Endothelial cell of umbilical vein (primary cell): ENCODE measurements at regions not wholly inside any gene's neighbourhood (a gene's known extent, or its start where the extent isn't known, plus 50 kb on each side); places are given as distances from the start of the nearest gene placed in this dataset.

ENCODE experiments used
- BruUV-seq: library from RNA; stranded (reverse); fragments of 400-500 nt; replicated peaks from 2 replicates; lab custom pipeline; 2021; lab: Mats Ljungman, UMichigan
- CTCF ChIA-PET: fragments of 300-600, 350-600 bp; sonication (Branson Sonifier 250); formaldehyde crosslinking; loops from one replicate; lab custom pipeline; 2021; ENCODE audit warnings: antibody characterized with exemption, inconsistent platforms; lab: Charles Lee
- POLR2A ChIA-PET: fragments of 300-600, 350-600 bp; sonication (Branson Sonifier 250); formaldehyde crosslinking; loops from one replicate; lab custom pipeline; 2021; ENCODE audit warnings: antibody characterized with exemption, inconsistent platforms; lab: Charles Lee
- DNase-seq: peaks from one replicate; pipeline ENCODE4 v3.0.0-alpha.2; 2011; ENCODE audit warnings: low read depth, low spot score
- FAIRE-seq: peaks from 2 replicates; lab custom pipeline; 2011; peaks lifted over from hg19 to GRCh38; lab: Jason Lieb, UNC
- H2AFZ ChIP-seq: 2 replicates; pipeline ENCODE4 v1.6.0; 2012; ENCODE audit warnings: low read depth, low read length, control low read depth, inconsistent platforms
- H3K27ac ChIP-seq: 2 replicates; pipeline ENCODE4 v1.5.1; 2011; ENCODE audit warnings: low read depth, mild to moderate bottlenecking, control low read depth, low read length, moderate library complexity; ENCODE audit not compliant: insufficient read depth
- H3K27me3 ChIP-seq, 2 experiments: 2 replicates each; pipeline versions ENCODE4 v1.6.0 to v1.6.1; 2011; ENCODE audit warnings: low read length in 2 of 2, mixed read lengths in 1 of 2; ENCODE audit not compliant: control insufficient read depth in 2 of 2, insufficient read depth in 2 of 2
- H3K36me3 ChIP-seq, 2 experiments: 2 replicates in 1 of 2; 3 replicates in 1 of 2; pipeline ENCODE4 v1.5.1; 2011; ENCODE audit warnings: low read length in 2 of 2, mild to moderate bottlenecking in 1 of 2, moderate library complexity in 1 of 2; ENCODE audit not compliant: control insufficient read depth in 2 of 2, insufficient read depth in 2 of 2; ENCODE audit errors: extremely low read depth in 1 of 2
- H3K4me1 ChIP-seq: 3 replicates; pipeline ENCODE4 v1.5.1; 2011; ENCODE audit warnings: mild to moderate bottlenecking, low read length; ENCODE audit not compliant: control insufficient read depth, insufficient read depth; ENCODE audit errors: extremely low read depth
- H3K4me2 ChIP-seq: 2 replicates; pipeline ENCODE4 v1.6.1; 2011; ENCODE audit warnings: low read length, control low read depth, mixed read lengths; ENCODE audit not compliant: insufficient read depth
- H3K4me3 ChIP-seq, 3 experiments: fragments of 200-600 bp in 1 of 3; sonication (generic), shearing (Covaris generic) in 1 of 3; replicated peaks in 1 of 3; 2 replicates each; pipeline ENCODE4 v1.5.1; 2011 to 2016; ENCODE audit warnings: control low read depth in 3 of 3, low read length in 3 of 3, mild to moderate bottlenecking in 2 of 3, inconsistent platforms in 1 of 3, low read depth in 1 of 3, moderate library complexity in 1 of 3; ENCODE audit not compliant: insufficient read depth in 1 of 3
- H3K79me2 ChIP-seq: 2 replicates; pipeline ENCODE4 v1.6.0; 2012; ENCODE audit warnings: low read length, inconsistent platforms; ENCODE audit not compliant: control insufficient read depth, insufficient read depth
- H3K9ac ChIP-seq: replicated peaks from 2 replicates; pipeline ENCODE3; 2011; ENCODE audit warnings: low read length, control low read depth; ENCODE audit not compliant: insufficient read depth; ENCODE audit errors: extremely low read depth
- H3K9me1 ChIP-seq: replicated peaks from 3 replicates; pipeline ENCODE4 v1.6.0; 2011; ENCODE audit warnings: mild to moderate bottlenecking, low read length; ENCODE audit not compliant: control insufficient read depth, insufficient read depth; ENCODE audit errors: extremely low read depth
- H3K9me3 ChIP-seq: replicated peaks from 2 replicates; pipeline ENCODE4 v1.5.1; 2012; ENCODE audit warnings: low read length, inconsistent platforms; ENCODE audit not compliant: control insufficient read depth, insufficient read depth
- H4K20me1 ChIP-seq: replicated peaks from 2 replicates; pipeline ENCODE3; 2011; ENCODE audit warnings: mild to moderate bottlenecking, low read length; ENCODE audit not compliant: control insufficient read depth, insufficient read depth; ENCODE audit errors: extremely low read depth
- CTCF ChIP-seq, 2 donors: IDR thresholded peaks; 1 replicate in 1 of 2; 2 replicates in 1 of 2; pipeline ENCODE4 v1.5.1; 2011; ENCODE audit warnings: low read length in 2 of 2, mild to moderate bottlenecking in 2 of 2, moderate library complexity in 2 of 2, control low read depth in 1 of 2, inconsistent platforms in 1 of 2, low read depth in 1 of 2; ENCODE audit not compliant: insufficient read depth in 1 of 2; ENCODE audit errors: extremely low read depth in 1 of 2
- EZH2 ChIP-seq: IDR thresholded peaks from 2 replicates; pipeline ENCODE4 v1.6.1; 2012; ENCODE audit warnings: borderline replicate concordance, low read depth, mild to moderate bottlenecking, moderate library complexity, low read length, inconsistent platforms; ENCODE audit not compliant: severe bottlenecking
- FOS ChIP-seq: IDR thresholded peaks from 2 replicates; pipeline ENCODE4 v1.6.1; 2011; ENCODE audit warnings: mild to moderate bottlenecking, low read length, moderate library complexity, borderline replicate concordance; ENCODE audit not compliant: insufficient read depth
- GATA2 ChIP-seq: IDR thresholded peaks from 2 replicates; pipeline ENCODE4 v1.7.0; 2011; ENCODE audit warnings: low read depth, mild to moderate bottlenecking, moderate library complexity, mixed read lengths, low read length; ENCODE audit not compliant: insufficient read length, insufficient read depth
- JUN ChIP-seq: IDR thresholded peaks from 2 replicates; pipeline ENCODE4 v1.6.1; 2011; ENCODE audit warnings: borderline replicate concordance, low read depth; ENCODE audit not compliant: insufficient read length, insufficient read depth
- MYC ChIP-seq: IDR thresholded peaks from one replicate; pipeline ENCODE4 v1.6.1; 2011; ENCODE audit warnings: mild to moderate bottlenecking, low read depth, low read length
- POLR2A ChIP-seq: IDR thresholded peaks from 2 replicates; pipeline ENCODE4 v1.6.1; 2012; ENCODE audit warnings: low read depth, mild to moderate bottlenecking, control low read depth, low read length
- POLR2AphosphoS5 ChIP-seq: IDR thresholded peaks from 2 replicates; pipeline ENCODE4 v1.6.1; 2012; ENCODE audit warnings: low read depth, mild to moderate bottlenecking, control low read depth, low read length, moderate library complexity; ENCODE audit not compliant: insufficient read depth
- dilution Hi-C: fragments of 300-500 bp; cut with MboI; formaldehyde crosslinking; loops from one replicate; pipeline ENCODE4 v1.15.0; 2019; ENCODE audit warnings: low sequenced_read_pairs; ENCODE audit not compliant: extremely low pct_ligation_motif_present
- intact Hi-C: fragments of 100-400 bp; cut with micrococcal nuclease; formaldehyde crosslinking; loops from one replicate; pipeline ENCODE4 v1.10.0; 2022
- TF ChIP-seq, protein P1 (sequence below): IDR thresholded peaks from 2 replicates; pipeline ENCODE4 v1.6.1; 2011; ENCODE audit not compliant: insufficient read depth, insufficient read length

- no peaks in the 10 kb centered on the region for H3K79me2 ChIP-seq
- no TSS peak for BruUV-seq
- no peaks in the 10 kb centered on the region for H3K4me1 ChIP-seq
- ChIA-PET CTCF (no interaction called here), POLR2A (no interaction called here)
- no peak overlapping the region for H3K9ac ChIP-seq
- no peak overlapping the region for H3K4me3 ChIP-seq
- TF ChIP-seq JUN (no peak), FOS (no peak), MYC (no peak), POLR2A (no peak), GATA2 (no peak)
- no peaks in the 10 kb centered on the region for H4K20me1 ChIP-seq
- H3K27ac ChIP-seq: no peak overlapping the region
- intact Hi-C loops: no loop called here
- FAIRE-seq: no peak
- peaks cover 2% of the 10 kb centered on the region for H3K9me3 ChIP-seq
- dilution Hi-C loops: no loop called here
- H3K27me3 ChIP-seq: no peaks in the 10 kb centered on the region
- H2AFZ ChIP-seq: no peak overlapping the region
- H3K4me2 ChIP-seq: no peak overlapping the region
- H3K9me1 ChIP-seq: no peaks in the 10 kb centered on the region
- H3K36me3 ChIP-seq: no peaks in the 10 kb centered on the region
- DNase-seq: no peak
Measured at GRCh38 chr7:153835712-153836265, 216.4 kb upstream of the DPP6 start.

- no peak for DNase-seq
- Histone ChIP-seq H3K4me1 (no peaks in the 10 kb centered on the region), H3K4me2 (no peak overlapping the region), H3K27me3 (no peaks in the 10 kb centered on the region), H3K9me3 (no peaks in the 10 kb centered on the region), H3K27ac (no peak overlapping the region), H2AFZ (no peak overlapping the region), H3K36me3 (no peaks in the 10 kb centered on the region), H4K20me1 (no peaks in the 10 kb centered on the region), H3K9me1 (no peaks in the 10 kb centered on the region), H3K79me2 (no peaks in the 10 kb centered on the region), H3K4me3 (no peak overlapping the region), H3K9ac (no peak overlapping the region)
- CTCF ChIA-PET: no interaction called here
- no TSS peak for BruUV-seq
- intact Hi-C loops (no loop called here), dilution Hi-C loops (no loop called here)
- TF ChIP-seq JUN (no peak), POLR2A (no peak), MYC (no peak), CTCF (IDR thresholded peaks at IDR 0.05; ENCODE audit: extremely low read depth in 1 of 2, insufficient read depth in 1 of 2, low read depth in 1 of 2, low read length in 2 of 2) (no peak), GATA2 (no peak), EZH2 (no peak), FOS (no peak), POLR2AphosphoS5 (no peak)
- TF ChIP-seq, protein P1, sequence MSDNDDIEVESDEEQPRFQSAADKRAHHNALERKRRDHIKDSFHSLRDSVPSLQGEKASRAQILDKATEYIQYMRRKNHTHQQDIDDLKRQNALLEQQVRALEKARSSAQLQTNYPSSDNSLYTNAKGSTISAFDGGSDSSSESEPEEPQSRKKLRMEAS: no peak
- FAIRE-seq: no peak
- POLR2A ChIA-PET: no interaction called here
Measured at GRCh38 chr7:153838591-153838990, 213.6 kb upstream of the DPP6 start.
